SK-N-SH treated with all-trans-retinoic acid at 6 μM for 48 hours (cell line): ENCODE measurements at regions not wholly inside any gene's neighbourhood (a gene's known extent, or its start where the extent isn't known, plus 50 kb on each side); places are given as distances from the start of the nearest gene placed in this dataset.
"Not testable (repeated sequence)": the region's sequence is repeated elsewhere in the genome, so short reads cannot be mapped to it uniquely, and the experiment has no call there.

ENCODE experiments used
- BACH2 ChIP-seq: fragments of 250-450 bp; sonication (Bioruptor Pico); IDR thresholded peaks from 2 replicates; pipeline ENCODE4 v1.9.0; 2021; ENCODE audit warnings: mild to moderate bottlenecking, borderline replicate concordance
- ISL1 ChIP-seq: fragments of 250-450 bp; sonication (Bioruptor Pico); IDR thresholded peaks from 2 replicates; pipeline ENCODE4 v2.1.2; 2022; ENCODE audit warnings: mild to moderate bottlenecking, moderate library complexity
- PPARA ChIP-seq: fragments of 250-450 bp; sonication (Bioruptor Pico); IDR thresholded peaks from 2 replicates; pipeline ENCODE4 v1.5.0; 2020; ENCODE audit warnings: mild to moderate bottlenecking, borderline replicate concordance
- RARB ChIP-seq: fragments of 250-450 bp; sonication (Bioruptor Pico); IDR thresholded peaks from 2 replicates; pipeline ENCODE4 v1.8.0; 2021; ENCODE audit warnings: mild to moderate bottlenecking, moderate library complexity
- SNAI2 ChIP-seq: fragments of 250-450 bp; sonication (Bioruptor Pico); IDR thresholded peaks from 2 replicates; pipeline ENCODE4 v1.5.0; 2020; ENCODE audit warnings: mild to moderate bottlenecking, moderate library complexity
- ZC3H10 ChIP-seq: fragments of 250-450 bp; sonication (Bioruptor Pico); IDR thresholded peaks from 2 replicates; pipeline ENCODE4 v1.5.1; 2021; ENCODE audit warnings: mild to moderate bottlenecking, moderate library complexity
- ZFP30 ChIP-seq: fragments of 450-650 bp; formaldehyde crosslinking; IDR thresholded peaks from 2 replicates; pipeline ENCODE4 v1.5.0; 2022; ENCODE audit warnings: mild to moderate bottlenecking, moderate library complexity
- TF ChIP-seq, protein P1 (sequence below): fragments of 250-450 bp; sonication (Bioruptor Pico); IDR thresholded peaks from 2 replicates; pipeline ENCODE4 v1.8.0; 2020; ENCODE audit warnings: mild to moderate bottlenecking, moderate library complexity, borderline replicate concordance
- TF ChIP-seq, protein P2 (sequence below): fragments of 250-450 bp; sonication (Bioruptor Pico); IDR thresholded peaks from 2 replicates; pipeline ENCODE4 v1.5.1; 2021; ENCODE audit warnings: mild to moderate bottlenecking, moderate library complexity

DNA sequence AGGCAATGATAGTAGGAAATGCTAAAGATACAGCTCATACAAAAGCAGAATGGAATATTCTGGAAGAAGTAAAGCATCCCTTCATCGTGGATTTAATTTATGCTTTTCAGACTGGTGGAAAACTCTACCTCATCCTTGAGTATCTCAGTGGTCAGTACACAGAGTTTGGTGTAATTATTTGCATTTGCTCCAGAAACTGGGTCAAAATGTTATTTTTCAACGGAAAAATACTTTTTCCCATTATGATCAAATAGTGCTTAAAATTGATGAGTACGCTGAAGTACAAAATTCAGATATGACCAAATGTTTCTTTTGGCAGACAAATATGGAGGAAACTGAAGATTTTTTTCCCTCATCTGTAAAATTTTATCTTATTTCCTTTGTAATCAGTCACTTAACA is 137.0 kb downstream of the CDRT15L2 start:
- TF ChIP-seq, protein P1, sequence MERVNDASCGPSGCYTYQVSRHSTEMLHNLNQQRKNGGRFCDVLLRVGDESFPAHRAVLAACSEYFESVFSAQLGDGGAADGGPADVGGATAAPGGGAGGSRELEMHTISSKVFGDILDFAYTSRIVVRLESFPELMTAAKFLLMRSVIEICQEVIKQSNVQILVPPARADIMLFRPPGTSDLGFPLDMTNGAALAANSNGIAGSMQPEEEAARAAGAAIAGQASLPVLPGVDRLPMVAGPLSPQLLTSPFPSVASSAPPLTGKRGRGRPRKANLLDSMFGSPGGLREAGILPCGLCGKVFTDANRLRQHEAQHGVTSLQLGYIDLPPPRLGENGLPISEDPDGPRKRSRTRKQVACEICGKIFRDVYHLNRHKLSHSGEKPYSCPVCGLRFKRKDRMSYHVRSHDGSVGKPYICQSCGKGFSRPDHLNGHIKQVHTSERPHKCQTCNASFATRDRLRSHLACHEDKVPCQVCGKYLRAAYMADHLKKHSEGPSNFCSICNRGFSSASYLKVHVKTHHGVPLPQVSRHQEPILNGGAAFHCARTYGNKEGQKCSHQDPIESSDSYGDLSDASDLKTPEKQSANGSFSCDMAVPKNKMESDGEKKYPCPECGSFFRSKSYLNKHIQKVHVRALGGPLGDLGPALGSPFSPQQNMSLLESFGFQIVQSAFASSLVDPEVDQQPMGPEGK (CRISPR knock-in tag), result not testable (repeated sequence)
- TF ChIP-seq RARB (CRISPR knock-in tag); SNAI2; PPARA (CRISPR knock-in tag); ISL1 (CRISPR knock-in tag); ZC3H10 (CRISPR knock-in tag); BACH2 (CRISPR knock-in tag); ZFP30 (CRISPR knock-in tag): not testable (repeated sequence)
- TF ChIP-seq, protein P2, sequence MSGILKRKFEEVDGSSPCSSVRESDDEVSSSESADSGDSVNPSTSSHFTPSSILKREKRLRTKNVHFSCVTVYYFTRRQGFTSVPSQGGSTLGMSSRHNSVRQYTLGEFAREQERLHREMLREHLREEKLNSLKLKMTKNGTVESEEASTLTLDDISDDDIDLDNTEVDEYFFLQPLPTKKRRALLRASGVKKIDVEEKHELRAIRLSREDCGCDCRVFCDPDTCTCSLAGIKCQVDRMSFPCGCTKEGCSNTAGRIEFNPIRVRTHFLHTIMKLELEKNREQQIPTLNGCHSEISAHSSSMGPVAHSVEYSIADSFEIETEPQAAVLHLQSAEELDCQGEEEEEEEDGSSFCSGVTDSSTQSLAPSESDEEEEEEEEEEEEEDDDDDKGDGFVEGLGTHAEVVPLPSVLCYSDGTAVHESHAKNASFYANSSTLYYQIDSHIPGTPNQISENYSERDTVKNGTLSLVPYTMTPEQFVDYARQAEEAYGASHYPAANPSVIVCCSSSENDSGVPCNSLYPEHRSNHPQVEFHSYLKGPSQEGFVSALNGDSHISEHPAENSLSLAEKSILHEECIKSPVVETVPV (CRISPR knock-in tag), result not testable (repeated sequence)
